Nephron (organoid): ENCODE measurements at regions not wholly inside any gene's neighbourhood (a gene's known extent, or its start where the extent isn't known, plus 50 kb on each side); places are given as distances from the start of the nearest gene placed in this dataset.

Source experiments
- H3K27ac Mint-ChIP-seq, 3 experiments: 2 replicates each; pipeline ENCODE4 v1.8.0; 2020; ENCODE audit warnings: mixed read lengths in 3 of 3, mild to moderate bottlenecking in 2 of 3, moderate library complexity in 1 of 3
- H3K27me3 Mint-ChIP-seq: 2 replicates; pipeline ENCODE4 v1.8.0; 2021; ENCODE audit warnings: low read depth, mild to moderate bottlenecking, moderate library complexity, mixed read lengths
- H3K36me3 Mint-ChIP-seq: 2 replicates; pipeline ENCODE4 v1.8.0; 2020; ENCODE audit warnings: low read depth, mixed read lengths
- H3K4me1 Mint-ChIP-seq: 2 replicates; pipeline ENCODE4 v1.8.0; 2020; ENCODE audit warnings: mixed read lengths
- H3K4me3 Mint-ChIP-seq, 3 experiments: 2 replicates each; pipeline ENCODE4 v1.8.0; 2020; ENCODE audit warnings: mild to moderate bottlenecking in 3 of 3, mixed read lengths in 3 of 3, moderate library complexity in 2 of 3
- H3K9me3 Mint-ChIP-seq: 2 replicates; pipeline ENCODE4 v1.8.0; 2020; ENCODE audit warnings: mixed read lengths
- CTCF ChIP-seq, 3 experiments: fragments of 200-600 bp; sonication (generic); IDR thresholded peaks; one replicate each; pipeline ENCODE4 v1.5.0; 2021; ENCODE audit warnings: antibody characterized with exemption in 3 of 3; ENCODE audit not compliant: unreplicated experiment in 3 of 3

- no peaks in the 10 kb centered on the region for H3K36me3 Mint-ChIP-seq
- TF ChIP-seq CTCF (IDR thresholded peaks at IDR 0.05; ENCODE audit: unreplicated experiment in 3 of 3) = no peak
- no peaks in the 10 kb centered on the region for H3K9me3 Mint-ChIP-seq
- H3K27me3 Mint-ChIP-seq = no peaks in the 10 kb centered on the region
- H3K27ac Mint-ChIP-seq = no peak overlapping the region
- peaks cover 9% of the 10 kb centered on the region for H3K4me1 Mint-ChIP-seq
- no peak overlapping the region for H3K4me3 Mint-ChIP-seq
These were observed 73.3 kb upstream of the PICALM start for GRCh38 chr11:86142170-86142569.

- H3K9me3 Mint-ChIP-seq = no peaks in the 10 kb centered on the region
- no peak overlapping the region for H3K27ac Mint-ChIP-seq
- no peak overlapping the region for H3K4me3 Mint-ChIP-seq
- H3K4me1 Mint-ChIP-seq = peaks cover 9% of the 10 kb centered on the region
- no peaks in the 10 kb centered on the region for H3K27me3 Mint-ChIP-seq
- no peaks in the 10 kb centered on the region for H3K36me3 Mint-ChIP-seq
- TF ChIP-seq CTCF (IDR thresholded peaks at IDR 0.05; ENCODE audit: unreplicated experiment in 3 of 3) = no peak
These were observed 72.8 kb upstream of the PICALM start for GRCh38 chr11:86141727-86142126.

- Mint-ChIP-seq H3K27me3 (no peaks in the 10 kb centered on the region), H3K4me1 (peaks cover 9% of the 10 kb centered on the region), H3K9me3 (no peaks in the 10 kb centered on the region), H3K36me3 (no peaks in the 10 kb centered on the region), H3K4me3 (no peak overlapping the region), H3K27ac (no peak overlapping the region)
- no peak for TF ChIP-seq CTCF (IDR thresholded peaks at IDR 0.05; ENCODE audit: unreplicated experiment in 3 of 3)
These were observed 71.6 kb upstream of the PICALM start for GRCh38 chr11:86140334-86140990.

DNA sequence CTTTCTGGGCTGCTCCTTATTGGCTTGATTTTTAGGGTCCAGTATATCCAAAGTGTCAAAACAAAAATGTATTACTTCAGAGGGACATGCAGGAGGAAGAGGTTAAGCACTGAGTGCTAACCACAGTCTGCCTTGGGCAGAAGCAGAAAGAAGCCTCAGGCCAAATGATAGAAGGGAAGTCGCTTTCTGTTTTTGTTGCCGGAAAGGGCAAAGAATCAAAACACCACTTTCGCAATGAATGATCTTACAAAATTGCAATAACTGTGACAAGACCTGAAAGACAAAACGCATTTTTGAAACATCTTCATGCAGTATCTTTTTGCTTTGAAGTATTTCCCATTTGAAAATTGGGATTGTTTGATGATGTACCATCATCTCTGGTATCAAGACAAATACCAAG, 70.1 kb upstream of the PICALM start:
- H3K9me3 Mint-ChIP-seq = no peaks in the 10 kb centered on the region

DNA sequence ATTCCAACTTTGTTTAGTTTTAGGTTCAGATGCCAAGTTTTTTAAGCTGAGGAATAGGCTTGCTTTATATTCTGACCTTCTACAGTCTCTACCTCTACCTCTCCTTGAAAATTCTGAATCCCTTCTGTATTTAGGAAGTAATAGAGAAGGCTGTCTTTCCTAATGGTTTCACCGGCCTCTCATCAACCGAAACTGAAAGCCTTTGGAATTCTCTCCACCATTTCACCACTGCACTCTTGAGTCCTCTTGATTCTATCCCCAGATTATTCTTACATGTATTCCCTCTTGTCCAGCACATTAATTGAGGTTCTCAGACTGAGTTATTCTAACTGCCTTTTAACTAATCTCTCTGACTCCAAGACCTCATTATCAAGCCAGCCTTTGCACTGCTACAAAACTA, 67.7 kb upstream of the PICALM start:
- H3K36me3 Mint-ChIP-seq = no peaks in the 10 kb centered on the region
- H3K4me1 Mint-ChIP-seq = no peaks in the 10 kb centered on the region
- H3K9me3 Mint-ChIP-seq = no peaks in the 10 kb centered on the region
- H3K27ac Mint-ChIP-seq = peak overlapping the region in 1 of 3 experiments; percentile 22
- no peak overlapping the region for H3K4me3 Mint-ChIP-seq
- TF ChIP-seq CTCF (IDR thresholded peaks at IDR 0.05; ENCODE audit: unreplicated experiment in 3 of 3) = no peak
- H3K27me3 Mint-ChIP-seq = no peaks in the 10 kb centered on the region

More for the DNA sequence above, 70.1 kb upstream of the PICALM start:
- Mint-ChIP-seq H3K4me1 (no peaks in the 10 kb centered on the region), H3K36me3 (no peaks in the 10 kb centered on the region), H3K27me3 (no peaks in the 10 kb centered on the region), H3K27ac (no peak overlapping the region), H3K4me3 (no peak overlapping the region)
- no peak for TF ChIP-seq CTCF (IDR thresholded peaks at IDR 0.05; ENCODE audit: unreplicated experiment in 3 of 3)

DNA sequence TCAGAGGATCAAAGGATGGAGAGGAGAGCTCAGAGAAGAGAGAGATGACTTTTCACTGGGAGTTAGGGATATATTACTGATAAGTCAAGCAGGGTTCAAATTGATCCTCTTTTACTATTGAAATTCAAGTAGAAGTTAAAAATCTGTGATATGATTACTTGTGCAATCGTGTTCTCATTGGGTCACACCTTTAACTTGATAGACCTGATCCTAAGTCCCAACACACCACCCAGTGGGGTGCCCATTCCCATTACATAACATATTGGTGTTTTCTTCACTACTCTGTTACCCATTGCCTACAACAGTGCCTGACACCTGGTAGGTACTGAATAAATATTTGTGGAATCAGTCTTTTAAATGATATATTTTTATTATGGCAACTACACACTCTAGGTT, 66.4 kb upstream of the PICALM start:
- no peak overlapping the region for H3K4me3 Mint-ChIP-seq
- H3K9me3 Mint-ChIP-seq = no peaks in the 10 kb centered on the region
- no peaks in the 10 kb centered on the region for H3K36me3 Mint-ChIP-seq
- no peaks in the 10 kb centered on the region for H3K4me1 Mint-ChIP-seq
- TF ChIP-seq CTCF (IDR thresholded peaks at IDR 0.05; ENCODE audit: unreplicated experiment in 3 of 3) = no peak
- H3K27ac Mint-ChIP-seq = no peak overlapping the region
- H3K27me3 Mint-ChIP-seq = no peaks in the 10 kb centered on the region
